HG03103 (cell line): ENCODE measurements at regions not wholly inside any gene's neighbourhood (a gene's known extent, or its start where the extent isn't known, plus 50 kb on each side); places are given as distances from the start of the nearest gene placed in this dataset.

ENCODE experiments used
- ATAC-seq: cut with Tn5 transposase; IDR thresholded peaks from one replicate; pipeline ENCODE4 v1.9.1; 2021; ENCODE audit warnings: low read depth; ENCODE audit not compliant: unreplicated experiment

- ATAC-seq, result no peak
Observed at GRCh38 chr3:109532257-109533216, 195.2 kb upstream of the DPPA4 start.

- ATAC-seq, result no peak
Observed at GRCh38 chr3:109545746-109546145, 208.4 kb upstream of the DPPA4 start.

- no peak for ATAC-seq
Observed at GRCh38 chr3:109548192-109548938, 211.0 kb upstream of the DPPA4 start.

GRCh38 chr3:109553591-109554371, 216.4 kb upstream of the DPPA4 start:
- ATAC-seq, result no peak

- ATAC-seq, result no peak
Observed at GRCh38 chr3:109559389-109559788, 222.0 kb upstream of the DPPA4 start.

- no peak for ATAC-seq
Observed at GRCh38 chr3:109563149-109563548, 225.8 kb upstream of the DPPA4 start.

- no peak for ATAC-seq
Observed at GRCh38 chr3:109569135-109569846, 231.9 kb upstream of the DPPA4 start.

GRCh38 chr3:109570408-109570807, 233.1 kb upstream of the DPPA4 start:
- ATAC-seq, result no peak

- ATAC-seq, result no peak
Observed at GRCh38 chr3:109572301-109572700, 235.0 kb upstream of the DPPA4 start.

- ATAC-seq, result no peak
Observed at GRCh38 chr3:109596991-109597390, 259.6 kb upstream of the DPPA4 start.

- ATAC-seq, result no peak
Observed at GRCh38 chr3:109597444-109597843, 260.1 kb upstream of the DPPA4 start.

GRCh38 chr3:109607897-109608296, 270.6 kb upstream of the DPPA4 start:
- no peak for ATAC-seq

GRCh38 chr3:109608574-109608973, 271.2 kb upstream of the DPPA4 start:
- ATAC-seq, result no peak

GRCh38 chr3:109618766-109619378, 281.5 kb upstream of the DPPA4 start:
- ATAC-seq, result no peak

- ATAC-seq, result no peak
Observed at GRCh38 chr3:109631897-109632296, 294.6 kb upstream of the DPPA4 start.

- no peak for ATAC-seq
Observed at GRCh38 chr3:109640146-109640652, 302.9 kb upstream of the DPPA4 start.

- ATAC-seq, result no peak
Observed at GRCh38 chr3:109642025-109642424, 304.7 kb upstream of the DPPA4 start.

- ATAC-seq, result no peak
Observed at GRCh38 chr3:109643590-109643989, 306.2 kb upstream of the DPPA4 start.

GRCh38 chr3:109644332-109644731, 307.0 kb upstream of the DPPA4 start:
- ATAC-seq, result no peak

GRCh38 chr3:109644746-109645145, 307.4 kb upstream of the DPPA4 start:
- ATAC-seq, result no peak
